ENCODE measurements at regions not wholly inside any gene's neighbourhood (a gene's known extent, or its start where the extent isn't known, plus 50 kb on each side); places are given as distances from the start of the nearest gene placed in this dataset.

DNA sequence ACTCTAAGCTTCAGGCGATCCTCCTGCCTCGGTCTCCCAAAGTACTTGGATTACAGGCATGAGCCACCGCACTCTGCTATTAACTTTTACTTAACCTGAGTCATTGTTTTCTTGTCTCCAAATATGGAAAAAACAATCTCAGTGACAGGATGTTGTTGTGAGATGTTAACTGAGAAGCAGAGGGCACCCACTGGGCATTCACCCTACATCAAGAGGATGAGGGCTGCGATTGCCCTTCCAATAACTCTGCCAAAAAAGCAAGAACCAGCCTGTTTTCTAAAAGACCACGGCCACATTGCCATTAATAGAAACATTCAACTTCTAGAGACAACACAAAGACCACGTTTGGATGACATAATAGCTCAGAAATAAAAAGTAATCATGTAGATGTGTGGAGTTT lies 107.6 kb upstream of the SGK1 start:
- no peak overlapping the region for H3K4me2 ChIP-seq (ENCODE audit: low read length)
- H3K79me2 ChIP-seq (ENCODE audit: control insufficient read depth, low read length), result no peaks in the 10 kb centered on the region
- no peaks in the 10 kb centered on the region for H3F3A ChIP-seq (ENCODE audit: control insufficient read depth, insufficient read depth)
- no peaks in the 10 kb centered on the region for H3K9me3 ChIP-seq (ENCODE audit: control insufficient read depth, insufficient read depth, low read length)
- no peak overlapping the region for H3K27ac ChIP-seq (ENCODE audit: low read depth, low read length)
- H3K36me3 ChIP-seq (ENCODE audit: control insufficient read depth, low read length), result no peaks in the 10 kb centered on the region
- no peak for TF ChIP-seq EZH2phosphoT487 (IDR thresholded peaks at IDR 0.05; ENCODE audit: borderline replicate concordance, low read length)
- TF ChIP-seq, protein P1, sequence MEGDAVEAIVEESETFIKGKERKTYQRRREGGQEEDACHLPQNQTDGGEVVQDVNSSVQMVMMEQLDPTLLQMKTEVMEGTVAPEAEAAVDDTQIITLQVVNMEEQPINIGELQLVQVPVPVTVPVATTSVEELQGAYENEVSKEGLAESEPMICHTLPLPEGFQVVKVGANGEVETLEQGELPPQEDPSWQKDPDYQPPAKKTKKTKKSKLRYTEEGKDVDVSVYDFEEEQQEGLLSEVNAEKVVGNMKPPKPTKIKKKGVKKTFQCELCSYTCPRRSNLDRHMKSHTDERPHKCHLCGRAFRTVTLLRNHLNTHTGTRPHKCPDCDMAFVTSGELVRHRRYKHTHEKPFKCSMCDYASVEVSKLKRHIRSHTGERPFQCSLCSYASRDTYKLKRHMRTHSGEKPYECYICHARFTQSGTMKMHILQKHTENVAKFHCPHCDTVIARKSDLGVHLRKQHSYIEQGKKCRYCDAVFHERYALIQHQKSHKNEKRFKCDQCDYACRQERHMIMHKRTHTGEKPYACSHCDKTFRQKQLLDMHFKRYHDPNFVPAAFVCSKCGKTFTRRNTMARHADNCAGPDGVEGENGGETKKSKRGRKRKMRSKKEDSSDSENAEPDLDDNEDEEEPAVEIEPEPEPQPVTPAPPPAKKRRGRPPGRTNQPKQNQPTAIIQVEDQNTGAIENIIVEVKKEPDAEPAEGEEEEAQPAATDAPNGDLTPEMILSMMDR (IDR thresholded peaks at IDR 0.05; ENCODE audit: low read depth, low read length, poor library complexity, severe bottlenecking), result no peak
- H4K20me1 ChIP-seq (ENCODE audit: control insufficient read depth, insufficient read depth, low read depth, low read length), result no peaks in the 10 kb centered on the region
- no peaks in the 10 kb centered on the region for H3K27me3 ChIP-seq (ENCODE audit: control insufficient read depth, low read length)
- H3K9me2 ChIP-seq (replicated peaks; ENCODE audit: control insufficient read depth, low read length), result no peaks in the 10 kb centered on the region
- no peak overlapping the region for H3K4me3 ChIP-seq (ENCODE audit: low read length)
- no peaks in the 10 kb centered on the region for H3K4me1 ChIP-seq (ENCODE audit: control insufficient read depth, low read length)

DNA sequence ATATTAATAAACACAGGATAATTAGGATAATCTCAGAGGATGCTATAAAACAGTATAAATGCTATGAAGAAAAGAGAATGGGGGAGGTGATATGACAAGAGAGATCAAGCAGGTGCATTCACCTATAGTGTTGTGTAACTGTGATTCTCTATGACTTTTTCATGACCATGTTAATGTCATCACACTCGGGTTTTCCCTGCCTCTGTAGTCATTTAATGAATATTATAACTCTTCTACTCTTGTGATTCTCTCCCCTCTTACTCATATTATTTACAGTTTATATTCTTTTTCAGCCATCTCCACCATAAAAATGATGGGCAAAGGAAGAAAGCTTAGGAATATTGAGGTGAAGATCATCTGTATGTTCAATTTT lies 106.9 kb upstream of the SGK1 start:
- Histone ChIP-seq H3K4me1 (ENCODE audit: control insufficient read depth, low read length) (no peaks in the 10 kb centered on the region), H3K9me3 (ENCODE audit: control insufficient read depth, insufficient read depth, low read length) (no peaks in the 10 kb centered on the region), H3K27ac (ENCODE audit: low read depth, low read length) (no peak overlapping the region), H3K9me2 (replicated peaks; ENCODE audit: control insufficient read depth, low read length) (no peaks in the 10 kb centered on the region), H3K36me3 (ENCODE audit: control insufficient read depth, low read length) (no peaks in the 10 kb centered on the region), H3K27me3 (ENCODE audit: control insufficient read depth, low read length) (no peaks in the 10 kb centered on the region), H3K79me2 (ENCODE audit: control insufficient read depth, low read length) (no peaks in the 10 kb centered on the region), H3K4me2 (ENCODE audit: low read length) (no peak overlapping the region), H3F3A (ENCODE audit: control insufficient read depth, insufficient read depth) (no peaks in the 10 kb centered on the region), H4K20me1 (ENCODE audit: control insufficient read depth, insufficient read depth, low read depth, low read length) (no peaks in the 10 kb centered on the region), H3K4me3 (ENCODE audit: low read length) (no peak overlapping the region)
- TF ChIP-seq EZH2phosphoT487 (IDR thresholded peaks at IDR 0.05; ENCODE audit: borderline replicate concordance, low read length), result no peak

DNA sequence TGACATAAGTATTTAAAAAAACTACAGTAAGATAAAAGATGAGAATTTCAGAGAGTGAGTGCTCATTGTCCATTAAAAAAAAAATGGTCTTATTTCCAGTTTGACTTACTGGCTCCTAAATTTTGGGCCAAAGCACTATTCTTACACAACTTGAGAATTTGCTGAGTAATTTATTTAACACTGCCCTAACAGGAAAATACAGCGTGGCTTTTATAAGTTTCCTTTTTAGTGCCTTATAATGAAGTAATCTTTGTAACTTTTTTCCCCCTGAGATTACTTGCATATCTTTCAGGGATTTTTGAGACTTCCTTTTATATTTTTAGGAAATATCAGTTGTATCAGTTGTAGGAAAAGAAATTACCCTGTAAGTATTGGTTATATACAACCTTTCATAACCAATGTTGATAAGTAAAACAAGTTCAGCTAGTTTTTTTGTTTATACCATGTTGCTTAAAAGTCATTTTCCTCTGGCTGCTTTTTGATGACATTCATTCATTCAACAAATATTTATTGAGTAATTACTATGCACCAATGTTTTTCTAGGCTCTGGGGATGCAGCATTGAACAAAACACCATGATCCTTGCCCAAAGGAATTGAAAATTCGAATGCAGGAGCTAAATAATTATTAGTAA lies 106.4 kb upstream of the SGK1 start:
- Histone ChIP-seq H3K9me3 (ENCODE audit: control insufficient read depth, insufficient read depth, low read length) (no peaks in the 10 kb centered on the region), H3K79me2 (ENCODE audit: control insufficient read depth, low read length) (no peaks in the 10 kb centered on the region), H3K27me3 (ENCODE audit: control insufficient read depth, low read length) (no peaks in the 10 kb centered on the region), H4K20me1 (ENCODE audit: control insufficient read depth, insufficient read depth, low read depth, low read length) (no peaks in the 10 kb centered on the region), H3K4me1 (ENCODE audit: control insufficient read depth, low read length) (no peaks in the 10 kb centered on the region), H3K9me2 (replicated peaks; ENCODE audit: control insufficient read depth, low read length) (no peaks in the 10 kb centered on the region), H3K4me2 (ENCODE audit: low read length) (no peak overlapping the region), H3K36me3 (ENCODE audit: control insufficient read depth, low read length) (no peaks in the 10 kb centered on the region), H3K4me3 (ENCODE audit: low read length) (no peak overlapping the region), H3F3A (ENCODE audit: control insufficient read depth, insufficient read depth) (no peaks in the 10 kb centered on the region), H3K27ac (ENCODE audit: low read depth, low read length) (no peak overlapping the region)
- TF ChIP-seq, protein P1 (IDR thresholded peaks at IDR 0.05; ENCODE audit: low read depth, low read length, poor library complexity, severe bottlenecking), result no peak
- TF ChIP-seq EZH2phosphoT487 (IDR thresholded peaks at IDR 0.05; ENCODE audit: borderline replicate concordance, low read length), result no peak

DNA sequence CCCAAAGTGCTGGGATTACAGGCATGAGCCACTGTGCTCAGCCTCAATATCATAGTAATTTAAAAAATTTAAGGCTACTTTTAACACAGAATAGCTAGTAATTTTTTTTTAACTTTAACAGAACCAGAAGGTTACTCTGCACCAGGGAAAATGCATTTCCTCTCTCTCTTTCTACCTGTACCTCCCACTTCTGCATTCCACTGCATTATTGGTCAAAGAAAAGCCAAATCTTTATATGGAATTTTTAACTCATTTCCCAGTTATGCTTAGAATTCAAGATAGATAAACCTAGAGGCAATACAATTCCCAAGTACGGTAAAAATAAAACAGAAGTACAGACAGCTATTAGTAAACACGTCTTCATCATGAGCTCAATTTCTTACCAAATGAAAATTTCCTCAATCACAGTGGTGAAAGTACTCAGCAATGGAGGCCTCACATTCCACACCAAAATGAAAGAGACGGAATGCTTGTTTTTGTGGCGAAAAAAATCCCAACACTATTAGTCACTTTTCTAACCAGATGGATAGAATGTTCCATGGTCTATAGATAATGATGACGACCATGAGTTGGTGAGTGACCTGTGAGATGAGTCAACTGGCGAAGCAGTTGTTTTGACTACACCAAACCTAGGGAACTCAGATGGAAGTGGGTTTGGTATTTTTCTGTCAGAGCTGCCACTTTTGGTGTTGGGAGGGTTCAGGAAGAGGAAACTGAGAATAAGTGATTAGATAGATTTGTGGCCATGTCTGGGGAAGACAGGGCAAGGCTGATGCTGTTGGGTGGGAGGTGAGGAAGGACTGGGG lies 104.7 kb upstream of the SGK1 start:
- Histone ChIP-seq H3K27me3 (ENCODE audit: control insufficient read depth, low read length) (no peaks in the 10 kb centered on the region), H3K36me3 (ENCODE audit: control insufficient read depth, low read length) (no peaks in the 10 kb centered on the region), H3K27ac (ENCODE audit: low read depth, low read length) (no peak overlapping the region), H3K4me1 (ENCODE audit: control insufficient read depth, low read length) (no peaks in the 10 kb centered on the region), H3K9me3 (ENCODE audit: control insufficient read depth, insufficient read depth, low read length) (no peaks in the 10 kb centered on the region), H3K4me2 (ENCODE audit: low read length) (no peak overlapping the region), H3K79me2 (ENCODE audit: control insufficient read depth, low read length) (no peaks in the 10 kb centered on the region), H3K4me3 (ENCODE audit: low read length) (no peak overlapping the region), H3K9me2 (replicated peaks; ENCODE audit: control insufficient read depth, low read length) (no peaks in the 10 kb centered on the region), H3F3A (ENCODE audit: control insufficient read depth, insufficient read depth) (no peaks in the 10 kb centered on the region), H4K20me1 (ENCODE audit: control insufficient read depth, insufficient read depth, low read depth, low read length) (no peaks in the 10 kb centered on the region)
- no peak for TF ChIP-seq EZH2phosphoT487 (IDR thresholded peaks at IDR 0.05; ENCODE audit: borderline replicate concordance, low read length)
- TF ChIP-seq, protein P1 (IDR thresholded peaks at IDR 0.05; ENCODE audit: low read depth, low read length, poor library complexity, severe bottlenecking), result no peak

Measured in DOHH2 (cell line).